HCT116 (cell line): ENCODE measurements at regions not wholly inside any gene's neighbourhood (a gene's known extent, or its start where the extent isn't known, plus 50 kb on each side); places are given as distances from the start of the nearest gene placed in this dataset.

Experiments used
- ATAC-seq: fragments of 200-7000 bp; cut with Tn5 transposase; 2 replicates; pipeline ENCODE4 v1.9.1; 2020; ENCODE audit warnings: mild to moderate bottlenecking, moderate library complexity
- BruUV-seq: library from RNA; stranded (reverse); fragments of 400-500 nt; replicated peaks from 2 replicates; lab custom pipeline; 2021; lab: Mats Ljungman, UMichigan
- CTCF ChIA-PET: fragments of 300-600 bp; sonication (Branson Sonifier 250); formaldehyde crosslinking; loops from one replicate; lab custom pipeline; 2021; ENCODE audit warnings: antibody characterized with exemption; lab: Charles Lee
- POLR2A ChIA-PET: fragments of 300-600, 350-600 bp; sonication (Branson Sonifier 250); formaldehyde crosslinking; loops from one replicate; lab custom pipeline; 2021; ENCODE audit warnings: antibody characterized with exemption; lab: Charles Lee
- RAD21 ChIA-PET, 2 experiments: fragments of 300-600 bp; sonication (Branson Sonifier 250); formaldehyde crosslinking; loops; one replicate each; lab custom pipeline; 2023; ENCODE audit warnings: low total read pairs in 2 of 2; ENCODE audit not compliant: uncharacterized antibody in 2 of 2, unreplicated experiment in 2 of 2, low non-redundant PET in 1 of 2; lab: Charles Lee
- DNase-seq: peaks from one replicate; pipeline ENCODE4 v3.0.0-alpha.2; 2010; ENCODE audit warnings: low read depth, low spot score
- H2AFZ ChIP-seq: fragments of 200-600 bp; shearing (Covaris generic), sonication (generic); 2 replicates; pipeline ENCODE4 v1.6.1; 2017; ENCODE audit warnings: low read depth, mixed run types, mixed read lengths, antibody characterized with exemption, low read length; ENCODE audit not compliant: poor library complexity, severe bottlenecking
- H3K27ac ChIP-seq: 2 replicates; pipeline ENCODE4 v1.5.1; 2012; ENCODE audit warnings: low read depth, low read length
- H3K27me3 ChIP-seq: fragments of 200-600 bp; sonication (generic); 2 replicates; pipeline ENCODE4 v1.6.1; 2016; ENCODE audit warnings: mixed run types, low read length, mixed read lengths; ENCODE audit not compliant: insufficient read depth
- H3K36me3 ChIP-seq, 2 experiments: fragments of 200-500 bp in 1 of 2; fragments of 200-600 bp in 1 of 2; sonication (Bioruptor generic) in 1 of 2; sonication (generic) in 1 of 2; 2 replicates each; pipeline versions ENCODE4 v1.5.1 to v1.6.1; 2014 to 2016; ENCODE audit warnings: low read length in 2 of 2, inconsistent platforms in 1 of 2, mixed read lengths in 1 of 2, mixed run types in 1 of 2; ENCODE audit not compliant: insufficient read depth in 2 of 2, control insufficient read depth in 1 of 2
- H3K4me1 ChIP-seq, 2 experiments: fragments of 200-600 bp in 1 of 2; sonication (generic) in 1 of 2; 2 replicates each; pipeline versions ENCODE4 v1.5.1 to v1.6.1; 2012 to 2017; ENCODE audit warnings: low read length in 2 of 2, inconsistent platforms in 1 of 2, mild to moderate bottlenecking in 1 of 2, mixed read lengths in 1 of 2, mixed run types in 1 of 2, moderate library complexity in 1 of 2; ENCODE audit not compliant: insufficient read depth in 2 of 2, control insufficient read depth in 1 of 2
- H3K4me2 ChIP-seq: fragments of 200-600 bp; sonication (generic); 2 replicates; pipeline ENCODE4 v1.6.1; 2017; ENCODE audit warnings: mixed run types, low read length, mixed read lengths
- H3K4me3 ChIP-seq, 2 experiments: fragments of 200-600 bp in 1 of 2; sonication (generic) in 1 of 2; replicated peaks in 1 of 2; 2 replicates each; pipeline ENCODE4 v1.5.1; 2011 to 2016; ENCODE audit warnings: low read length in 2 of 2, control low read depth in 1 of 2, low read depth in 1 of 2, mild to moderate bottlenecking in 1 of 2, mixed read lengths in 1 of 2, mixed run types in 1 of 2
- H3K79me2 ChIP-seq: fragments of 200-600 bp; sonication (generic); 2 replicates; pipeline ENCODE4 v1.6.1; 2017; ENCODE audit warnings: mild to moderate bottlenecking, mixed run types, low read length, moderate library complexity, mixed read lengths; ENCODE audit not compliant: insufficient read depth
- H3K9ac ChIP-seq: fragments of 200-600 bp; sonication (generic); 2 replicates; pipeline ENCODE4 v1.6.1; 2016; ENCODE audit warnings: low read length, mixed read lengths
- H3K9me2 ChIP-seq: fragments of 200-600 bp; sonication (generic), shearing (Covaris generic); 2 replicates; pipeline ENCODE4 v1.6.1; 2017; ENCODE audit warnings: mixed run types, mild to moderate bottlenecking, moderate library complexity; ENCODE audit not compliant: insufficient read depth
- H3K9me3 ChIP-seq, 2 experiments: fragments of 200-500 bp in 1 of 2; fragments of 200-600 bp in 1 of 2; sonication (Bioruptor generic) in 1 of 2; sonication (generic) in 1 of 2; 2 replicates each; pipeline ENCODE4 v1.6.1; 2014 to 2017; ENCODE audit warnings: low read length in 2 of 2, mixed read lengths in 2 of 2, inconsistent platforms in 1 of 2, low read depth in 1 of 2, mild to moderate bottlenecking in 1 of 2, mixed run types in 1 of 2, moderate library complexity in 1 of 2; ENCODE audit not compliant: control insufficient read depth in 1 of 2, insufficient read depth in 1 of 2
- H4K20me1 ChIP-seq: fragments of 200-600 bp; sonication (generic), shearing (Covaris generic); 2 replicates; pipeline ENCODE4 v1.6.1; 2017; ENCODE audit warnings: mixed run types, mild to moderate bottlenecking, moderate library complexity; ENCODE audit not compliant: insufficient read depth
- CEBPB ChIP-seq: IDR thresholded peaks from 2 replicates; pipeline ENCODE4 v1.6.1; 2012; ENCODE audit warnings: low read depth
- EGR1 ChIP-seq: IDR thresholded peaks from 2 replicates; pipeline ENCODE4 v1.6.1; 2012; ENCODE audit warnings: low read depth
- EZH2 ChIP-seq: fragments of 200-600 bp; sonication (generic); IDR thresholded peaks from 2 replicates; pipeline ENCODE4 v1.6.1; 2017; ENCODE audit warnings: antibody characterized with exemption, mixed run types
- FOSL1 ChIP-seq: IDR thresholded peaks from 2 replicates; pipeline ENCODE4 v1.6.1; 2012; ENCODE audit warnings: low read depth
- POLR2AphosphoS5 ChIP-seq: IDR thresholded peaks from 2 replicates; pipeline ENCODE4 v1.6.1; 2011; ENCODE audit warnings: mild to moderate bottlenecking, low read depth, low read length, moderate library complexity
- SIN3A ChIP-seq: IDR thresholded peaks from 2 replicates; pipeline ENCODE4 v1.6.1; 2012; ENCODE audit warnings: low read depth
- SP1 ChIP-seq: IDR thresholded peaks from 2 replicates; pipeline ENCODE4 v1.6.1; 2012; ENCODE audit warnings: low read depth
- SRF ChIP-seq: IDR thresholded peaks from 2 replicates; pipeline ENCODE4 v1.6.1; 2012; ENCODE audit warnings: low read depth
- YY1 ChIP-seq: IDR thresholded peaks from 2 replicates; pipeline ENCODE4 v1.6.1; 2011; ENCODE audit warnings: low read length, low read depth, moderate library complexity, mild to moderate bottlenecking; ENCODE audit not compliant: insufficient replicate concordance; ENCODE audit errors: extremely low read depth
- ZNF274 ChIP-seq: fragments of 200-500 bp; sonication (Bioruptor generic); IDR thresholded peaks from 2 replicates; pipeline ENCODE4 v1.6.1; 2014; ENCODE audit warnings: mild to moderate bottlenecking, low read depth, low read length, inconsistent platforms
- intact Hi-C: fragments of 100-400 bp; cut with micrococcal nuclease; formaldehyde crosslinking; loops from 2 replicates; pipeline ENCODE4 v1.10.0; 2022
- TF ChIP-seq, protein P1 (sequence below): IDR thresholded peaks from 2 replicates; pipeline ENCODE4 v1.6.1; 2012; ENCODE audit warnings: low read depth
- TF ChIP-seq, protein P2 (sequence below): IDR thresholded peaks from 2 replicates; pipeline ENCODE4 v1.6.1; 2011; ENCODE audit warnings: mild to moderate bottlenecking, low read length, moderate library complexity; ENCODE audit not compliant: insufficient replicate concordance; ENCODE audit errors: extremely low read depth

DNA sequence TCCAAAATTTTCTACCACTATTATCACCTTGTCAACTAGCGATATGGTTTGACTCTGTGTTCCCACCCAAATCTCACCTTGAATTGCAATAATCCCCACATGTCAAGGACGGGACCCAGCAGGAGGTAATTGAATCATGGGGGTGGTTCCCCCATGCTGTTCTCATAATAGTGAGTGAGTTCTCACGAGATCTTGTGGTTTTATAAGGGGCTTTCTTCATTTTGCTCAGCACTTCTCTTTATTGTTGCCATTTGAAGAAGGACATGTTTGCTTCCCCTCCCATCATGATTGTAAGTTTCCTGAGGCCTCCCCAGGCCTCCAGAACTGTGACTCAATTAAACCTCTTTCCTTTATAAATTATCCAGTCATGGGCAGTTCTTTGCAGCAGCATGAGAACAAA lies 73.5 kb upstream of the ZC3H12C start (continued):
- TF ChIP-seq, protein P1, sequence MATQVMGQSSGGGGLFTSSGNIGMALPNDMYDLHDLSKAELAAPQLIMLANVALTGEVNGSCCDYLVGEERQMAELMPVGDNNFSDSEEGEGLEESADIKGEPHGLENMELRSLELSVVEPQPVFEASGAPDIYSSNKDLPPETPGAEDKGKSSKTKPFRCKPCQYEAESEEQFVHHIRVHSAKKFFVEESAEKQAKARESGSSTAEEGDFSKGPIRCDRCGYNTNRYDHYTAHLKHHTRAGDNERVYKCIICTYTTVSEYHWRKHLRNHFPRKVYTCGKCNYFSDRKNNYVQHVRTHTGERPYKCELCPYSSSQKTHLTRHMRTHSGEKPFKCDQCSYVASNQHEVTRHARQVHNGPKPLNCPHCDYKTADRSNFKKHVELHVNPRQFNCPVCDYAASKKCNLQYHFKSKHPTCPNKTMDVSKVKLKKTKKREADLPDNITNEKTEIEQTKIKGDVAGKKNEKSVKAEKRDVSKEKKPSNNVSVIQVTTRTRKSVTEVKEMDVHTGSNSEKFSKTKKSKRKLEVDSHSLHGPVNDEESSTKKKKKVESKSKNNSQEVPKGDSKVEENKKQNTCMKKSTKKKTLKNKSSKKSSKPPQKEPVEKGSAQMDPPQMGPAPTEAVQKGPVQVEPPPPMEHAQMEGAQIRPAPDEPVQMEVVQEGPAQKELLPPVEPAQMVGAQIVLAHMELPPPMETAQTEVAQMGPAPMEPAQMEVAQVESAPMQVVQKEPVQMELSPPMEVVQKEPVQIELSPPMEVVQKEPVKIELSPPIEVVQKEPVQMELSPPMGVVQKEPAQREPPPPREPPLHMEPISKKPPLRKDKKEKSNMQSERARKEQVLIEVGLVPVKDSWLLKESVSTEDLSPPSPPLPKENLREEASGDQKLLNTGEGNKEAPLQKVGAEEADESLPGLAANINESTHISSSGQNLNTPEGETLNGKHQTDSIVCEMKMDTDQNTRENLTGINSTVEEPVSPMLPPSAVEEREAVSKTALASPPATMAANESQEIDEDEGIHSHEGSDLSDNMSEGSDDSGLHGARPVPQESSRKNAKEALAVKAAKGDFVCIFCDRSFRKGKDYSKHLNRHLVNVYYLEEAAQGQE, result no peak

DNA sequence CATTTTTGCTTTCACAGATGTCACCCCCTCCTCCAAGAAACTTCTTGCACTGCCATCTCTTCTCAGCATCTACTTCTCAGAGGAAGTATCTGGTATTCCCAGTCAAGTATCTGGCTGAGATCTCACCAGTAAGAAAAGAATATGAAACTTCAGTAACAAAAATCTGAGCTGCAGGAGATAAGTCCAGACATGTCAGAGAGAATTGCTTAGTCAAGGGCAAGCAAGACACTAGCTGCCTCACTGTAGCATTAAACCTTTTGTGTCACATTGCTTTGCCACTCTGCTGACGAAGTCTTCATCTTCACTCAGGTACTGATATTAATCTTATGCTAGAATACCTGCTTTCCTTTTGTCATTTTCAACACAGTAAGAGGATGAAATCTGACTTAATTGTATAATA lies 70.6 kb upstream of the ZC3H12C start:
- no TSS peak for BruUV-seq
- H3K79me2 ChIP-seq, result no peaks in the 10 kb centered on the region
- ChIA-PET CTCF (no interaction called here), POLR2A (no interaction called here)
- no peak overlapping the region for H3K4me2 ChIP-seq
- no peak overlapping the region for H3K27ac ChIP-seq
- no peak for ATAC-seq
- no peaks in the 10 kb centered on the region for H4K20me1 ChIP-seq
- H2AFZ ChIP-seq, result no peak overlapping the region
- H3K36me3 ChIP-seq, result no peaks in the 10 kb centered on the region
- no peaks in the 10 kb centered on the region for H3K4me1 ChIP-seq
- no peak overlapping the region for H3K9ac ChIP-seq
- H3K4me3 ChIP-seq, result no peak overlapping the region
- intact Hi-C loops, result no loop called here
- no peak for DNase-seq
- H3K9me3 ChIP-seq, result no peaks in the 10 kb centered on the region
- no peaks in the 10 kb centered on the region for H3K27me3 ChIP-seq
- no peaks in the 10 kb centered on the region for H3K9me2 ChIP-seq
- no peak for TF ChIP-seq POLR2AphosphoS5
- TF ChIP-seq YY1, result no peak
- TF ChIP-seq SIN3A, result no peak
- no peak for TF ChIP-seq CEBPB
- TF ChIP-seq SP1, result no peak
- no peak for TF ChIP-seq FOSL1
- no peak for TF ChIP-seq ZNF274
- TF ChIP-seq, protein P2, sequence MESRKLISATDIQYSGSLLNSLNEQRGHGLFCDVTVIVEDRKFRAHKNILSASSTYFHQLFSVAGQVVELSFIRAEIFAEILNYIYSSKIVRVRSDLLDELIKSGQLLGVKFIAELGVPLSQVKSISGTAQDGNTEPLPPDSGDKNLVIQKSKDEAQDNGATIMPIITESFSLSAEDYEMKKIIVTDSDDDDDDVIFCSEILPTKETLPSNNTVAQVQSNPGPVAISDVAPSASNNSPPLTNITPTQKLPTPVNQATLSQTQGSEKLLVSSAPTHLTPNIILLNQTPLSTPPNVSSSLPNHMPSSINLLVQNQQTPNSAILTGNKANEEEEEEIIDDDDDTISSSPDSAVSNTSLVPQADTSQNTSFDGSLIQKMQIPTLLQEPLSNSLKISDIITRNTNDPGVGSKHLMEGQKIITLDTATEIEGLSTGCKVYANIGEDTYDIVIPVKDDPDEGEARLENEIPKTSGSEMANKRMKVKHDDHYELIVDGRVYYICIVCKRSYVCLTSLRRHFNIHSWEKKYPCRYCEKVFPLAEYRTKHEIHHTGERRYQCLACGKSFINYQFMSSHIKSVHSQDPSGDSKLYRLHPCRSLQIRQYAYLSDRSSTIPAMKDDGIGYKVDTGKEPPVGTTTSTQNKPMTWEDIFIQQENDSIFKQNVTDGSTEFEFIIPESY, result no peak
- TF ChIP-seq SRF, result no peak
- no peak for TF ChIP-seq EGR1
- TF ChIP-seq EZH2, result no peak
- TF ChIP-seq, all 23 proteins: peak for 0
- RAD21 ChIA-PET, result no interaction called here
